ENCODE measurements at regions not wholly inside any gene's neighbourhood (a gene's known extent, or its start where the extent isn't known, plus 50 kb on each side); places are given as distances from the start of the nearest gene placed in this dataset.
"Not testable (repeated sequence)": the region's sequence is repeated elsewhere in the genome, so short reads cannot be mapped to it uniquely, and the experiment has no call there.

GRCh38 chr9:106156465-106156864, 462.1 kb downstream of the TMEM38B start:
- Histone ChIP-seq H3K4me1 (no peaks in the 10 kb centered on the region), H3K4me3 (no peak overlapping the region), H3K27ac (no peak overlapping the region), H3K36me3 (no peaks in the 10 kb centered on the region), H3K9me3 (no peaks in the 10 kb centered on the region), H3K27me3 (no peaks in the 10 kb centered on the region)
- FAIRE-seq (no peak), DNase-seq (no peak), ATAC-seq (no peak)
- TF ChIP-seq CTCF (IDR thresholded peaks at IDR 0.05) = no peak
- WGBS, 2 donors = 79 to 97% methylated on average over 1 of the region's 1 CpG
- intact Hi-C loops (cut with DNase I) = no loop called here

- WGBS, 2 donors = 59 to 82% methylated on average over 1 of the region's 1 CpG
- Histone ChIP-seq H3K4me1 (no peaks in the 10 kb centered on the region), H3K27ac (no peak overlapping the region), H3K27me3 (no peaks in the 10 kb centered on the region), H3K9me3 (no peaks in the 10 kb centered on the region), H3K4me3 (no peak overlapping the region), H3K36me3 (no peaks in the 10 kb centered on the region)
- TF ChIP-seq CTCF (IDR thresholded peaks at IDR 0.05) = no peak
- DNase-seq (no peak), FAIRE-seq (no peak), ATAC-seq (no peak)
- intact Hi-C loops (cut with DNase I) = no loop called here
Measured at GRCh38 chr9:106172265-106172664, 477.9 kb downstream of the TMEM38B start.

- Histone ChIP-seq H3K36me3 (no peaks in the 10 kb centered on the region), H3K9me3 (no peaks in the 10 kb centered on the region), H3K27ac (no peak overlapping the region), H3K4me3 (no peak overlapping the region), H3K4me1 (no peaks in the 10 kb centered on the region), H3K27me3 (no peaks in the 10 kb centered on the region)
- intact Hi-C loops (cut with DNase I) = no loop called here
- FAIRE-seq (no peak), DNase-seq (no peak), ATAC-seq (no peak)
- TF ChIP-seq CTCF (IDR thresholded peaks at IDR 0.05) = no peak
- 15 to 22% methylated on average over 2 of the region's 2 CpGs for WGBS, 2 donors
Measured at GRCh38 chr9:106174346-106174745, 480.0 kb downstream of the TMEM38B start.

GRCh38 chr9:106177216-106177615, 482.9 kb downstream of the TMEM38B start:
- H3K27ac ChIP-seq = no peak overlapping the region
- ATAC-seq (no peak), FAIRE-seq (no peak), DNase-seq (no peak)
- 72 to 74% methylated on average over 1 of the region's 1 CpG for WGBS, 2 donors
- no peaks in the 10 kb centered on the region for H3K4me1 ChIP-seq
- no peaks in the 10 kb centered on the region for H3K27me3 ChIP-seq
- intact Hi-C loops (cut with DNase I) = no loop called here
- TF ChIP-seq CTCF (IDR thresholded peaks at IDR 0.05) = no peak
- no peaks in the 10 kb centered on the region for H3K9me3 ChIP-seq
- H3K36me3 ChIP-seq = no peaks in the 10 kb centered on the region
- no peak overlapping the region for H3K4me3 ChIP-seq

DNA sequence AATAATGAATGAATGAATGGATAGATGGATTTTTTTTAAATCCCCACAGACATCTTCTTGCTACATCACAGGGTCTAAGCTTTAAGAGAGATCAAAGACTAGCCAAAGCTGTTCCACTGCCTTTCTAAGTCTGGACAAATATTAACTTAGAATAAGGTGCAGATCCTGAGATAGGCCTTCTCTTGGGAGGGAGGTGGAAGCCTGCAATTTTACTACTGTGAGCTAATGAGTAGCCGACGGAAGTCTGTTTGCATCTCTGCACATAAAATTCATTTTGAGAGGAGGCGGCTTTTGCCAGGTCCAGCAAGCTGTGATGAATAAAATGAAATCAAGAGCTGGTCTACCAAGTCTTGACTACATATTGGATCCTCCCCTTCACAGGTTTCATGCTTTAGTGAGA, 484.9 kb downstream of the TMEM38B start:
- no peak for ATAC-seq
- Histone ChIP-seq H3K27me3 (no peaks in the 10 kb centered on the region), H3K27ac (no peak overlapping the region), H3K4me1 (no peaks in the 10 kb centered on the region), H3K9me3 (no peaks in the 10 kb centered on the region), H3K4me3 (no peak overlapping the region), H3K36me3 (no peaks in the 10 kb centered on the region)
- WGBS, 2 donors = 25 to 28% methylated on average over 3 of the region's 3 CpGs
- intact Hi-C loops (cut with DNase I) = no loop called here
- TF ChIP-seq CTCF (IDR thresholded peaks at IDR 0.05) = no peak
- FAIRE-seq = no peak
- no peak for DNase-seq

DNA sequence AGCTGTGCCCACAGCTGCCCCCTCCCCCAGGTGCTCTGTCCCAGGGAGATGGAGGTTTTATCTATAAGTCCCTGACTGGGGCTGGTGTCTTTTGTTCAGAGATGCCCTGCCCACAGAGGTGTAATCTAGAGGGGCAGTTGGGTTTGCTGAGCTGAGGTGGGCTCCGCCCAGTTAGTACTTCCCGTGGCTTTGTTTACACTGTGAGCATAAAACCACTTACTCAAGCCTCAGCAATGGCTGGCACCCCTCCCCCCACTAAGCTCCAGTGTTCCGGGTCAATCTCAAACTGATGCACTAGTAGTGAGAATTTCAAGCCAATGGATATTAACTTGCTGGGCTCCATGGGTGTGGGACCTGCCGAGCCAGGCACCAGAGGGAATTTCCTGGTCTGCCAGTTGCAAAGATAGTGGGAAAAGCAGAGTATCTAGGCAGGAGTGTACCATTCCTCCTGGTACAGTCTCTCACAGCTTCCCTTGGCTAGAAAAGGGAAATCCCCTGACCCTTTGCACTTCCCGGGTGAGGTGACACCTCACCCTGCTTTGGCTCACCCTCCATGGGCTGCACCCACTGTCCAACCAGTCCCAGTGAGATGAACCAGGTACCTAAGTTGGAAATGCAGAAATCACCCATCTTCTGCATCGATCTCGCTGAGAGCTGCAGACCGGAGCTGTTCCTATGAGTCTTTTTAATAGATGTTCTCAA, 509.6 kb downstream of the TMEM38B start:
- H3K27me3 ChIP-seq; H3K36me3 ChIP-seq; ATAC-seq; H3K4me1 ChIP-seq; DNase-seq; intact Hi-C loops (cut with DNase I); H3K27ac ChIP-seq; FAIRE-seq; H3K4me3 ChIP-seq; H3K9me3 ChIP-seq: not testable (repeated sequence)
- 59 to 69% methylated on average over 8 of the region's 8 CpGs for WGBS, 2 donors
